ENCODE measurements at regions not wholly inside any gene's neighbourhood (a gene's known extent, or its start where the extent isn't known, plus 50 kb on each side); places are given as distances from the start of the nearest gene placed in this dataset.

DNA sequence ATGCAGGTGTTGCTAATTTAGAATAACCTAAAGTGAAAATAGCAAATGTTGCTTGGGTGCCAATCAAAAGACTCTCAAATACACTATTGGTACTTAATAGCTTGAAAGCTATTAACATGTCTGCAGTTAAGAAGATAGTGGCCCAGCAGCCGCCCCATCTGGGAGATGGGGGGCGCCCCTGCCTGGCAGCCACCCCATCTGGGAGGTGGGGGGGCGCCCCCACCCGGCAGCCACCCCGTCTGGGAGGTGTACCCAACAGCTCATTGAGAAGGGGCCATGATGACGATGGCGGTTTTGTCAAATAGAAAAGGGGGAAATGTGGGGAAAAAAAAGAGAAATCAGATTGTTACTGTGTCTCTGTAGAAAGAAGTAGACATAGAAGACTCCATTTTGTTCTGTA lies 923.1 kb upstream of the MDGA2 start:
- TF ChIP-seq, protein P1, sequence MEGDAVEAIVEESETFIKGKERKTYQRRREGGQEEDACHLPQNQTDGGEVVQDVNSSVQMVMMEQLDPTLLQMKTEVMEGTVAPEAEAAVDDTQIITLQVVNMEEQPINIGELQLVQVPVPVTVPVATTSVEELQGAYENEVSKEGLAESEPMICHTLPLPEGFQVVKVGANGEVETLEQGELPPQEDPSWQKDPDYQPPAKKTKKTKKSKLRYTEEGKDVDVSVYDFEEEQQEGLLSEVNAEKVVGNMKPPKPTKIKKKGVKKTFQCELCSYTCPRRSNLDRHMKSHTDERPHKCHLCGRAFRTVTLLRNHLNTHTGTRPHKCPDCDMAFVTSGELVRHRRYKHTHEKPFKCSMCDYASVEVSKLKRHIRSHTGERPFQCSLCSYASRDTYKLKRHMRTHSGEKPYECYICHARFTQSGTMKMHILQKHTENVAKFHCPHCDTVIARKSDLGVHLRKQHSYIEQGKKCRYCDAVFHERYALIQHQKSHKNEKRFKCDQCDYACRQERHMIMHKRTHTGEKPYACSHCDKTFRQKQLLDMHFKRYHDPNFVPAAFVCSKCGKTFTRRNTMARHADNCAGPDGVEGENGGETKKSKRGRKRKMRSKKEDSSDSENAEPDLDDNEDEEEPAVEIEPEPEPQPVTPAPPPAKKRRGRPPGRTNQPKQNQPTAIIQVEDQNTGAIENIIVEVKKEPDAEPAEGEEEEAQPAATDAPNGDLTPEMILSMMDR (IDR thresholded peaks at IDR 0.05; ENCODE audit: extremely low read depth, insufficient read depth, missing control alignments) = no peak
- no peak for DNase-seq (ENCODE audit: low spot score)
- in situ Hi-C loops (cut with MboI; ENCODE audit: low pct_unique_long_range_greater_than_20kb, low sequenced_read_pairs, unreplicated experiment) = no loop called here

DNA sequence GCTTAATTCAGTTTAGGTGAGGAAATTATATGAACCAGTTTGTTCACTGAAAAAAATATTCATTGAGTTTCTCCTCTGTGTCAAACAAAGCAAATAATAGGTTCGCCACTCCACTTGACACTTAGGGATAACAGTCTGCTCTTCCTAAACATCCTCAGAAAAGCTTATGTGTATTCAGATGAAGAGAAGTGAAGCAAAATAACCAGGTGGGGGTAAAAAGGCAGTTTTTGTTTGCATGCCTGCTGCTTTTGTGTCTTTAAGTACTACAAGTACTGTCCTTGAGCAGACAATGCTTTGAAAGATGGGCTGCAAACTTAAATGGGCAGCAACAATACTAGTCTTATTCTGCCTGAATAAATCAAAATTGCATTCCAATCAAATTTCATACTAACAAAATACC lies 910.7 kb upstream of the MDGA2 start:
- TF ChIP-seq, protein P1 (IDR thresholded peaks at IDR 0.05; ENCODE audit: extremely low read depth, insufficient read depth, missing control alignments) = no peak
- no peak for DNase-seq (ENCODE audit: low spot score)
- in situ Hi-C loops (cut with MboI; ENCODE audit: low pct_unique_long_range_greater_than_20kb, low sequenced_read_pairs, unreplicated experiment) = no loop called here

DNA sequence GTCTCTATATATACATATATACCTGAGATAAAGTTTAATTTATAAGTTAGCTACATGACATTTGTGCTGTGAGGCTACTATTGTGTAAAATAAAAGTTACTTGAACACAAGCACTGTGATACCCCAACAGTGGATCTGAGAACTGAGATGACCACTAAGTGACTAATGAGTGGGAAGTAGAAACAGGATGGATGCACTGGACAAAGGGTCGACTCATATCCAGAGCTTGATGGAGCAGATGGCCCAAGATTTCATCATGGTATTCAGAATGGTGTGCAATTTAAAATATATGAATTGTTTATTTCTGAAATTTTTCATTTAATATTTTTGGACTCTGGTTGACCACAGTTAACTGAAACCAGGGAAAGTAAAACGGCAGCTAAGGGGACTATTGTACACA lies 908.6 kb upstream of the MDGA2 start:
- no peak for DNase-seq (ENCODE audit: low spot score)
- TF ChIP-seq, protein P1 (IDR thresholded peaks at IDR 0.05; ENCODE audit: extremely low read depth, insufficient read depth, missing control alignments) = no peak
- in situ Hi-C loops (cut with MboI; ENCODE audit: low pct_unique_long_range_greater_than_20kb, low sequenced_read_pairs, unreplicated experiment) = no loop called here

DNA sequence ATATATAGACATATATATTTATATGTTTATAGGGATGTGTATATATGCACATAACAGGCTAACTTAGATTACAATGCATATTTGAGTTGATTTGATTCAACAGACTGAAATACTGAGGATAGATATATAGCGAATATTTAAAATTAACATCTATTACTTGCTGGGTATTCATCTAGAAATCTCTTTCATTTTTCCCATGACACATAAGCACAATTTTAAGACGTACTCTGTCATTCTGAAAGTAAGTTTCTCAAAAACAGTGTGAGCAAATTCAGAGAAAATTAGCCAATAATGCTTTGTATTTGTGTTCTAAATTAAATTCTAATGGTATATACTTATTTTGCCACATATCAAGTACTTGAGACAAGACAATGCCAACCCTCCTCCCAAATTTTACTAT lies 907.5 kb upstream of the MDGA2 start:
- TF ChIP-seq, protein P1 (IDR thresholded peaks at IDR 0.05; ENCODE audit: extremely low read depth, insufficient read depth, missing control alignments) = no peak
- in situ Hi-C loops (cut with MboI; ENCODE audit: low pct_unique_long_range_greater_than_20kb, low sequenced_read_pairs, unreplicated experiment) = no loop called here
- no peak for DNase-seq (ENCODE audit: low spot score)

DNA sequence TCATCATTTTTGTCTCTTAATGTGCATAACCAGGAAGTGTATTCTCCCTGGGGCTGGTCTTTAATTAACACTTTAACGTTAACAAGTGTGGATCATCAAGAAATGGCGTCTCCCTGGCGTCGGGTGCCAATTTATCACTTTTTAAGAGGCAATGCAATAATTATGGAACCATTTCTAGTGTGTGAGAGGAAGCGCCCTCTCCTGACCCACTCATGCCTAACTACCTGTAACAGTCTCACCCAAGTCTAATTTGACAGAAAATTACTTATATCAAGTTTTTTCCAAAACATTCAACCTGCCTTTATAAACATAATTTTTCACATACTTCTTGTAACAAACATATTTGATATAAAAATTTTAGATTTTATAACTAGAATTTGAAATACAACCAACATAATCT lies 905.3 kb upstream of the MDGA2 start:
- TF ChIP-seq, protein P1 (IDR thresholded peaks at IDR 0.05; ENCODE audit: extremely low read depth, insufficient read depth, missing control alignments) = no peak
- no peak for DNase-seq (ENCODE audit: low spot score)
- in situ Hi-C loops (cut with MboI; ENCODE audit: low pct_unique_long_range_greater_than_20kb, low sequenced_read_pairs, unreplicated experiment) = no loop called here

DNA sequence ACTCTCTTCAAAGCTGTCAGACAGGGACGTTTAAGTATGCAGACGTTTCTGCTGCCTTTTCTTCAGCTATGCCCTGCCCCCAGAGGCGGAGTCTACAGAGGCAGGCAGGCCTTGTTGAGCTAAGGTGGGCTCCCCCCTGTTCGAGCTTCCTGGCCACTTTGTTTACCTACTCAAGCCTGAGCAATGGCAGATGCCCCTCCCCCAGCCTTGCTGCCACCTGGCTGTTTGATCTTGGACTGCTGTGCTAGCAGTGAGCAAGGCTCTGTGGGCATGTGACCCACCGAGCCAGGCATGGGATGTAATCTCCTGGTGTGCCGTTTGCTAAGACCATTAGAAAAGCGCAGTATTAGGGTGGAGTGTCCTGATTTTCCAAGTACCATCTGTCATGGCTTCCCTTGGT lies 900.4 kb upstream of the MDGA2 start:
- no peak for DNase-seq (ENCODE audit: low spot score)
- TF ChIP-seq, protein P1 (IDR thresholded peaks at IDR 0.05; ENCODE audit: extremely low read depth, insufficient read depth, missing control alignments) = no peak
- in situ Hi-C loops (cut with MboI; ENCODE audit: low pct_unique_long_range_greater_than_20kb, low sequenced_read_pairs, unreplicated experiment) = no loop called here

DNA sequence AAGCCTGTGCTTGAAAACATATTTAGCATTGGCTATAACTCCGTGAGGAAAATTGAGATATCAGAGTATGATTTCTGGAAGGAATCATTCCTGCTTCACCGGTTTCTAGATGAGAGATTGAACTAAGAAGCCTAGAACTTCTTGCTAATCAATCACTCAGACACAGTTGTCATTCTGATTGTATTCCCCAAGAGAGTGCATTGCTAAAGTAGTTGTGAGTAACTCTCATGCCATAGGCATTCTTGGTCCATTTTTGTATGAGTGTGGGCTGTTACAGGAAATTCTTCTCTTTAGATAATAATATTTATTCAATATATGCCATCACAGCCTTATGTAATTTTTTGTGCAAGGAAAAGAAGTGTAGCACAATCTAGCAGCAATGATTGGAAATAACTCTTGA lies 893.3 kb upstream of the MDGA2 start:
- TF ChIP-seq, protein P1 (IDR thresholded peaks at IDR 0.05; ENCODE audit: extremely low read depth, insufficient read depth, missing control alignments) = no peak
- in situ Hi-C loops (cut with MboI; ENCODE audit: low pct_unique_long_range_greater_than_20kb, low sequenced_read_pairs, unreplicated experiment) = no loop called here
- DNase-seq (ENCODE audit: low spot score) = no peak
